ENCODE measurements at regions not wholly inside any gene's neighbourhood (a gene's known extent, or its start where the extent isn't known, plus 50 kb on each side); places are given as distances from the start of the nearest gene placed in this dataset.
"Not testable (repeated sequence)": the region's sequence is repeated elsewhere in the genome, so short reads cannot be mapped to it uniquely, and the experiment has no call there.

DNA sequence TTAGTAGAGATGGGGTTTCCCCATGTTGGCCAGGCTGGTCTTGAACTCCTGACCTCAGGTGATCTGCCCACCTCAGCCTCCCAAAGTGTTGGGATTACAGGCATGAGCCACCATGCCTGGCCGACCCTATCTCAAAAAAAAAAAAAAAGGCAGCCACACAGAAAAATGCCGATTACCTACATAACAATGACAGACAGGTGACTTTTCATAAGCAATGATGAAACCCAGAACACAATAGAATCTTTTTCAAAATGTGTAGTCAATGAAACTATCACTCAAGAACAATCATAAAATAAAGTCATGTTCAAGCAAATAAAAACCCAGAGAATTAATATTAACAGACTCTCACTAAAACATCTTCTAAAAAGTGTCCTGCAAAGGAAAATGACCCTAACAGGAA, 135.6 kb upstream of the MVB12B start:
- not testable (repeated sequence) for TF ChIP-seq POLR2A (IDR thresholded peaks at IDR 0.05)
- TF ChIP-seq, protein P1, sequence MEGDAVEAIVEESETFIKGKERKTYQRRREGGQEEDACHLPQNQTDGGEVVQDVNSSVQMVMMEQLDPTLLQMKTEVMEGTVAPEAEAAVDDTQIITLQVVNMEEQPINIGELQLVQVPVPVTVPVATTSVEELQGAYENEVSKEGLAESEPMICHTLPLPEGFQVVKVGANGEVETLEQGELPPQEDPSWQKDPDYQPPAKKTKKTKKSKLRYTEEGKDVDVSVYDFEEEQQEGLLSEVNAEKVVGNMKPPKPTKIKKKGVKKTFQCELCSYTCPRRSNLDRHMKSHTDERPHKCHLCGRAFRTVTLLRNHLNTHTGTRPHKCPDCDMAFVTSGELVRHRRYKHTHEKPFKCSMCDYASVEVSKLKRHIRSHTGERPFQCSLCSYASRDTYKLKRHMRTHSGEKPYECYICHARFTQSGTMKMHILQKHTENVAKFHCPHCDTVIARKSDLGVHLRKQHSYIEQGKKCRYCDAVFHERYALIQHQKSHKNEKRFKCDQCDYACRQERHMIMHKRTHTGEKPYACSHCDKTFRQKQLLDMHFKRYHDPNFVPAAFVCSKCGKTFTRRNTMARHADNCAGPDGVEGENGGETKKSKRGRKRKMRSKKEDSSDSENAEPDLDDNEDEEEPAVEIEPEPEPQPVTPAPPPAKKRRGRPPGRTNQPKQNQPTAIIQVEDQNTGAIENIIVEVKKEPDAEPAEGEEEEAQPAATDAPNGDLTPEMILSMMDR (IDR thresholded peaks at IDR 0.05 in 4 of 5, conservative IDR thresholded peaks at IDR 0.05 in 1 of 5) = not testable (repeated sequence)

Measured in gastrocnemius medialis (tissue), 4 donors.